K562 (cell line): ENCODE measurements at regions not wholly inside any gene's neighbourhood (a gene's known extent, or its start where the extent isn't known, plus 50 kb on each side); places are given as distances from the start of the nearest gene placed in this dataset.

Experiments used
- ATAC-seq: fragments of 200-7000 bp; cut with Tn5 transposase; 3 replicates; pipeline ENCODE4 v1.9.1; 2020; ENCODE audit warnings: moderate library complexity
- BruUV-seq: library from RNA; stranded (reverse); fragments of 400-500 nt; replicated peaks from 2 replicates; lab custom pipeline; 2021; lab: Mats Ljungman, UMichigan
- CTCF ChIA-PET: fragments of 300-600 bp; formaldehyde crosslinking; extraction: SDS; loops from one replicate; lab custom pipeline; 2021; ENCODE audit warnings: low intra/inter-chr PET ratio; lab: Yijun Ruan, JAX
- POLR2A ChIA-PET: fragments of 300-600, 350-650 bp; sonication (Branson Sonifier 250); formaldehyde crosslinking; extraction: SDS; loops from one replicate; lab custom pipeline; 2021; ENCODE audit warnings: antibody characterized with exemption, inconsistent platforms; lab: Yijun Ruan, JAX
- DNase-seq, 4 experiments: peaks; one replicate each; pipeline versions ENCODE4 v3.0.0 to v3.0.0-alpha.2; 2011 to 2018; ENCODE audit warnings: low spot score in 3 of 4, mixed read lengths in 3 of 4; ENCODE audit errors: extremely low read depth in 1 of 4
- FAIRE-seq: peaks from 2 replicates; lab custom pipeline; 2011; peaks lifted over from hg19 to GRCh38; lab: Jason Lieb, UNC
- H2AFZ ChIP-seq: 2 replicates; pipeline ENCODE4 v1.6.0; 2011; ENCODE audit warnings: low read depth, low read length, control low read depth, inconsistent platforms
- H3K27ac ChIP-seq: fragments of 200-600 bp; 3 replicates; pipeline ENCODE4 v1.8.0; 2011; ENCODE audit warnings: low read depth, mild to moderate bottlenecking, control low read depth, inconsistent platforms, low read length, moderate library complexity, mixed read lengths; ENCODE audit errors: extremely low read depth
- H3K27me3 ChIP-seq, 2 experiments: fragments of 300-600 bp in 1 of 2; 2 replicates in 1 of 2; 3 replicates in 1 of 2; pipeline versions ENCODE4 v1.6.0 to v1.8.0; 2011; ENCODE audit warnings: inconsistent platforms in 2 of 2, low read length in 2 of 2, mild to moderate bottlenecking in 1 of 2, mixed read lengths in 1 of 2, moderate library complexity in 1 of 2; ENCODE audit not compliant: control insufficient read depth in 2 of 2, insufficient read depth in 2 of 2
- H3K36me3 ChIP-seq: fragments of 300-600 bp; 3 replicates; pipeline ENCODE4 v1.8.0; 2011; ENCODE audit warnings: mild to moderate bottlenecking, low read length, inconsistent platforms; ENCODE audit not compliant: control insufficient read depth, insufficient read depth
- H3K4me1 ChIP-seq, 2 experiments: fragments of 200-600 bp in 1 of 2; replicated peaks in 1 of 2; 2 replicates in 1 of 2; 3 replicates in 1 of 2; pipeline versions ENCODE4 v1.5.1 to v1.8.0; 2011; ENCODE audit warnings: inconsistent platforms in 2 of 2, low read length in 2 of 2, mild to moderate bottlenecking in 1 of 2, mixed read lengths in 1 of 2, moderate library complexity in 1 of 2; ENCODE audit not compliant: control insufficient read depth in 2 of 2, insufficient read depth in 2 of 2
- H3K4me2 ChIP-seq: 2 replicates; pipeline ENCODE4 v1.6.1; 2011; ENCODE audit warnings: low read length, control low read depth, inconsistent platforms, mixed read lengths; ENCODE audit not compliant: insufficient read depth
- H3K4me3 ChIP-seq: fragments of 200-600 bp; sonication (generic), shearing (Covaris generic); 2 replicates; pipeline ENCODE4 v1.5.1; 2016; ENCODE audit warnings: control low read depth, inconsistent platforms
- H3K79me2 ChIP-seq: fragments of 200-600 bp; 3 replicates; pipeline ENCODE4 v1.8.0; 2011; ENCODE audit warnings: low read length, inconsistent platforms; ENCODE audit not compliant: control insufficient read depth, insufficient read depth
- H3K9ac ChIP-seq, 2 experiments: 2 replicates each; pipeline versions ENCODE4 v1.6.0 to v1.6.1; 2011; ENCODE audit warnings: low read depth in 2 of 2, low read length in 2 of 2, control low read depth in 1 of 2, inconsistent platforms in 1 of 2, mild to moderate bottlenecking in 1 of 2, mixed read lengths in 1 of 2; ENCODE audit not compliant: insufficient read depth in 1 of 2
- H3K9me1 ChIP-seq: one replicate; pipeline ENCODE4 v1.6.0; 2011; ENCODE audit warnings: inconsistent platforms, mild to moderate bottlenecking, low read length, moderate library complexity; ENCODE audit not compliant: control insufficient read depth, insufficient read depth
- H3K9me3 ChIP-seq: replicated peaks from 2 replicates; pipeline ENCODE4 v1.5.1; 2011; ENCODE audit warnings: low read depth, low read length, inconsistent platforms; ENCODE audit not compliant: control insufficient read depth, insufficient read depth
- H4K20me1 ChIP-seq: replicated peaks from 2 replicates; pipeline ENCODE4 v1.6.1; 2011; ENCODE audit warnings: low read length, inconsistent platforms, mixed read lengths; ENCODE audit not compliant: control insufficient read depth, insufficient read depth
- C11orf30 ChIP-seq: fragments of 450-650 bp; IDR thresholded peaks from 2 replicates; pipeline ENCODE4 v1.6.1; 2016; ENCODE audit warnings: low read depth, mild to moderate bottlenecking
- CBFA2T3 ChIP-seq: fragments of 450-650 bp; IDR thresholded peaks from 2 replicates; pipeline ENCODE4 v1.6.1; 2017
- FOSL1 ChIP-seq: fragments of 200-800 bp; sonication (Bioruptor generic); conservative IDR thresholded peaks from 2 replicates; pipeline ENCODE4 v1.6.1; 2016; ENCODE audit warnings: missing genetic modification characterization, missing compliant biosample characterization
- FOXA1 ChIP-seq: fragments of 450-650 bp; IDR thresholded peaks from 2 replicates; pipeline ENCODE4 v1.6.1; 2016; ENCODE audit warnings: mild to moderate bottlenecking, borderline replicate concordance
- HDAC2 ChIP-seq: fragments of 450-650 bp; IDR thresholded peaks from 2 replicates; pipeline ENCODE4 v1.6.1; 2016; ENCODE audit warnings: mild to moderate bottlenecking
- HNRNPH1 ChIP-seq: fragments of 200-400 bp; formaldehyde crosslinking; optimal IDR thresholded peaks from 2 replicates; pipeline ENCODE3; 2017; ENCODE audit warnings: low read depth, mild to moderate bottlenecking, low read length, moderate library complexity
- PRPF4 ChIP-seq: fragments of 200-400 bp; formaldehyde crosslinking; IDR thresholded peaks from one replicate; pipeline ENCODE4 v1.6.1; 2017; ENCODE audit warnings: low read length, low read depth, mild to moderate bottlenecking; ENCODE audit not compliant: insufficient read depth, poor library complexity, severe bottlenecking
- TOE1 ChIP-seq, 2 experiments: fragments of 450-650 bp in 1 of 2; sonication (generic) in 1 of 2; formaldehyde crosslinking in 1 of 2; IDR thresholded peaks; 2 replicates each; pipeline versions ENCODE4 v1.7.1 to v1.8.0; 2016 to 2022; ENCODE audit warnings: borderline replicate concordance in 2 of 2, mild to moderate bottlenecking in 2 of 2, antibody characterized with exemption in 1 of 2, inconsistent platforms in 1 of 2, low read depth in 1 of 2, missing genetic modification reagents in 1 of 2, moderate library complexity in 1 of 2
- ZSCAN29 ChIP-seq: fragments of 450-650 bp; IDR thresholded peaks from 2 replicates; pipeline ENCODE4 v1.6.1; 2017
- WGBS: fragments of 100-300 bp; shearing (Covaris generic); methylation state at CpG from one replicate; pipeline ENCODE4 v1.1.6; 2016; ENCODE audit warnings: low coverage, mixed read lengths; ENCODE audit not compliant: insufficient coverage; ENCODE audit errors: missing lambda C conversion rate; 5-methylcytosine and 5-hydroxymethylcytosine counted together
- in situ Hi-C: fragments of 300-500 bp; cut with MboI; formaldehyde crosslinking; loops from 4 replicates; pipeline ENCODE4 v1.15.0; 2018; ENCODE audit warnings: inconsistent platforms, mixed read lengths
- intact Hi-C: fragments of 100-400 bp; cut with micrococcal nuclease; formaldehyde crosslinking; loops from 2 replicates; pipeline ENCODE4 v1.14.2; 2022
- TF ChIP-seq, protein P1 (sequence below): fragments of 250-450 bp; sonication (Bioruptor Pico); IDR thresholded peaks from 2 replicates; pipeline ENCODE4 v1.4.0; 2020; ENCODE audit warnings: mild to moderate bottlenecking, moderate library complexity
- TF ChIP-seq, protein P2 (sequence below): fragments of 450-650 bp; IDR thresholded peaks from one replicate; pipeline ENCODE4 v1.6.1; 2018; ENCODE audit warnings: mild to moderate bottlenecking, moderate library complexity; ENCODE audit not compliant: partially characterized antibody

DNA sequence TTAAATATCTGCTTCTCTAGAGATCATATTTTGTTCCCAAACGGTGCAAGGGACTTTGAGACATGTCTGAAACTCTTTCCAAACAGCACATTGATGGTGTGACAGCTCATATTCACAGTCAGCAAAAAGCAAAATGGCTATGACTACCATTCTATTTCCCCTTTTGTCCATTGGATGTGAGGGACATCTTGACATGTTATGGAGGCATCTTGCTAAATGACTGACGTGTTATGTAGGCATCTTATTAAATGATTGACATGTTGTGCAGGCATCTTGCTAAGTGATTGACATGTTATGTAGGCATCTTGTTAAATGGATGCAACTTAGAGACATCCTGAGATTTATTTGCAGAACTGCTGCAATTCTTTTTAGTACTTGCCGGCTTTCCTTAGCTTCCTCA lies 255.8 kb downstream of the DLL1 start:
- H2AFZ ChIP-seq, result no peak overlapping the region
- no peak overlapping the region for H3K4me2 ChIP-seq
- CTCF ChIA-PET, result no interaction called here
- no peak overlapping the region for H3K27ac ChIP-seq
- no peaks in the 10 kb centered on the region for H3K4me1 ChIP-seq
- H3K36me3 ChIP-seq, result no peaks in the 10 kb centered on the region
- peaks cover 9% of the 10 kb centered on the region; the same call in 1 of the 2 replicates for H4K20me1 ChIP-seq
- DNase-seq, result no peak
- intact Hi-C loops (no loop called here), in situ Hi-C loops (no loop called here)
- FAIRE-seq, result no peak
- peaks cover 0 to 45% of the 10 kb centered on the region in 2 experiments; a peak in 3 of 5 replicates for H3K27me3 ChIP-seq
- no TSS peak for BruUV-seq
- TF ChIP-seq TOE1 (IDR thresholded peaks at IDR 0.05; ENCODE audit: borderline replicate concordance) (no peak), TOE1 (CRISPR knock-in tag; IDR thresholded peaks at IDR 0.05; ENCODE audit: borderline replicate concordance, low read depth) (no peak), FOSL1 (no peak), ZSCAN29 (no peak), C11orf30 (no peak), HDAC2 (no peak), FOXA1 (no peak), PRPF4 (no peak), HNRNPH1 (no peak), CBFA2T3 (no peak)
- TF ChIP-seq, protein P1, sequence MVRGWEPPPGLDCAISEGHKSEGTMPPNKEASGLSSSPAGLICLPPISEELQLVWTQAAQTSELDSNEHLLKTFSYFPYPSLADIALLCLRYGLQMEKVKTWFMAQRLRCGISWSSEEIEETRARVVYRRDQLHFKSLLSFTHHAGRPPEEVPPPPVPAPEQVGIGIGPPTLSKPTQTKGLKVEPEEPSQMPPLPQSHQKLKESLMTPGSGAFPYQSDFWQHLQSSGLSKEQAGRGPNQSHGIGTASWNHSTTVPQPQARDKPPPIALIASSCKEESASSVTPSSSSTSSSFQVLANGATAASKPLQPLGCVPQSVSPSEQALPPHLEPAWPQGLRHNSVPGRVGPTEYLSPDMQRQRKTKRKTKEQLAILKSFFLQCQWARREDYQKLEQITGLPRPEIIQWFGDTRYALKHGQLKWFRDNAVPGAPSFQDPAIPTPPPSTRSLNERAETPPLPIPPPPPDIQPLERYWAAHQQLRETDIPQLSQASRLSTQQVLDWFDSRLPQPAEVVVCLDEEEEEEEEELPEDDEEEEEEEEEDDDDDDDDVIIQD (CRISPR knock-in tag), result no peak
- TF ChIP-seq, protein P2, sequence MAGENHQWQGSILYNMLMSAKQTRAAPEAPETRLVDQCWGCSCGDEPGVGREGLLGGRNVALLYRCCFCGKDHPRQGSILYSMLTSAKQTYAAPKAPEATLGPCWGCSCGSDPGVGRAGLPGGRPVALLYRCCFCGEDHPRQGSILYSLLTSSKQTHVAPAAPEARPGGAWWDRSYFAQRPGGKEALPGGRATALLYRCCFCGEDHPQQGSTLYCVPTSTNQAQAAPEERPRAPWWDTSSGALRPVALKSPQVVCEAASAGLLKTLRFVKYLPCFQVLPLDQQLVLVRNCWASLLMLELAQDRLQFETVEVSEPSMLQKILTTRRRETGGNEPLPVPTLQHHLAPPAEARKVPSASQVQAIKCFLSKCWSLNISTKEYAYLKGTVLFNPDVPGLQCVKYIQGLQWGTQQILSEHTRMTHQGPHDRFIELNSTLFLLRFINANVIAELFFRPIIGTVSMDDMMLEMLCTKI, result no peak
- no peak overlapping the region for H3K9ac ChIP-seq
- no peak for ATAC-seq
- H3K79me2 ChIP-seq, result no peaks in the 10 kb centered on the region
- no peaks in the 10 kb centered on the region for H3K9me1 ChIP-seq
- 0% methylated on average over 3 of the region's 3 CpGs for WGBS
- H3K9me3 ChIP-seq, result no peaks in the 10 kb centered on the region
- POLR2A ChIA-PET, result interaction anchor here (0.7 kb wide), 1 partner anchor 42 kb away, joined by 3 read pairs; no protein-coding TSS in a partner anchor
- no peak overlapping the region for H3K4me3 ChIP-seq
